Liver (tissue), 8 donors: ENCODE measurements at regions not wholly inside any gene's neighbourhood (a gene's known extent, or its start where the extent isn't known, plus 50 kb on each side); places are given as distances from the start of the nearest gene placed in this dataset.

Experiments used
- DNase-seq: peaks from one replicate; pipeline ENCODE4 v3.0.0-alpha.2; 2017; ENCODE audit warnings: low spot score
- H3K27ac ChIP-seq, 2 donors: one replicate each; pipeline ENCODE4 v1.7.0; 2013; ENCODE audit warnings: inconsistent platforms in 2 of 2, low read length in 2 of 2, control low read depth in 1 of 2, low read depth in 1 of 2, mild to moderate bottlenecking in 1 of 2
- H3K27me3 ChIP-seq, 4 donors: one replicate each; pipeline versions ENCODE4 v1.6.1 to v1.7.0; 2013; ENCODE audit warnings: low read length in 3 of 4, inconsistent platforms in 1 of 4, mild to moderate bottlenecking in 1 of 4, moderate library complexity in 1 of 4; ENCODE audit not compliant: control insufficient read depth in 4 of 4, insufficient read depth in 4 of 4
- H3K36me3 ChIP-seq, 4 donors: one replicate each; pipeline versions ENCODE4 v1.6.1 to v1.7.0; 2013; ENCODE audit warnings: low read length in 3 of 4, mild to moderate bottlenecking in 3 of 4, low read depth in 1 of 4, moderate library complexity in 1 of 4; ENCODE audit not compliant: control insufficient read depth in 4 of 4, insufficient read depth in 3 of 4
- H3K4me1 ChIP-seq, 4 donors: one replicate each; pipeline versions ENCODE4 v1.6.1 to v1.7.0; 2013; ENCODE audit warnings: low read length in 3 of 4, mild to moderate bottlenecking in 3 of 4, moderate library complexity in 1 of 4; ENCODE audit not compliant: control insufficient read depth in 4 of 4, insufficient read depth in 4 of 4
- H3K4me3 ChIP-seq, 3 donors: one replicate each; pipeline versions ENCODE4 v1.6.1 to v1.7.0; 2013; ENCODE audit warnings: low read length in 3 of 3, control low read depth in 1 of 3, low read depth in 1 of 3, mild to moderate bottlenecking in 1 of 3
- H3K9ac ChIP-seq, 2 donors: one replicate each; pipeline ENCODE4 v1.7.0; 2013; ENCODE audit warnings: low read length in 2 of 2, mild to moderate bottlenecking in 2 of 2, moderate library complexity in 2 of 2, control low read depth in 1 of 2, low read depth in 1 of 2
- H3K9me3 ChIP-seq, 4 donors: one replicate each; pipeline versions ENCODE4 v1.6.1 to v1.7.0; 2013; ENCODE audit warnings: low read length in 3 of 4; ENCODE audit not compliant: control insufficient read depth in 4 of 4
- EGR1 ChIP-seq, 2 donors: IDR thresholded peaks; 2 replicates each; pipeline ENCODE4 v1.6.1; 2016 to 2018; ENCODE audit warnings: antibody characterized with exemption in 2 of 2, low read depth in 2 of 2
- GABPA ChIP-seq, 2 donors: IDR thresholded peaks in 1 of 2; conservative IDR thresholded peaks in 1 of 2; 2 replicates each; pipeline ENCODE4 v1.6.1; 2016; ENCODE audit warnings: antibody characterized with exemption in 2 of 2, mild to moderate bottlenecking in 1 of 2, moderate library complexity in 1 of 2
- RAD21 ChIP-seq, 2 donors: IDR thresholded peaks; 2 replicates each; pipeline ENCODE4 v1.6.1; 2016; ENCODE audit warnings: antibody characterized with exemption in 2 of 2, mild to moderate bottlenecking in 2 of 2
- SP1 ChIP-seq: IDR thresholded peaks from 2 replicates; pipeline ENCODE4 v1.6.1; 2018; ENCODE audit warnings: antibody characterized with exemption, mild to moderate bottlenecking
- TAF1 ChIP-seq: conservative IDR thresholded peaks from 2 replicates; pipeline ENCODE4 v1.6.1; 2016; ENCODE audit warnings: antibody characterized with exemption, mild to moderate bottlenecking
- WGBS: extraction: QIAGEN DNeasy Blood & Tissue Kit; methylation state at CpG from one replicate; pipeline ENCODE4 v1.1.7; 2013; 5-methylcytosine and 5-hydroxymethylcytosine counted together
- TF ChIP-seq, protein P1 (sequence below): fragments of 150-350 bp; IDR thresholded peaks from 2 replicates; pipeline ENCODE4 v1.5.1; 2017; ENCODE audit warnings: improper control_type of control experiment, low read depth, low read length; ENCODE audit not compliant: missing input control
- TF ChIP-seq, protein P2 (sequence below): IDR thresholded peaks from 2 replicates; pipeline ENCODE4 v1.6.1; 2016; ENCODE audit warnings: antibody characterized with exemption
- TF ChIP-seq, protein P3 (sequence below): IDR thresholded peaks from 2 replicates; pipeline ENCODE4 v1.6.1; 2016; ENCODE audit warnings: antibody characterized with exemption
- TF ChIP-seq, protein P4 (sequence below): IDR thresholded peaks from 2 replicates; pipeline ENCODE4 v1.6.1; 2016; ENCODE audit warnings: antibody characterized with exemption, mild to moderate bottlenecking
- TF ChIP-seq, protein P5 (sequence below): IDR thresholded peaks from 2 replicates; pipeline ENCODE4 v1.6.1; 2016; ENCODE audit warnings: antibody characterized with exemption
- donor health status: healthy.
- donor health status: healthy.
- donor health status: healthy.
- donor health status: healthy.
- donor health status: healthy.

DNA sequence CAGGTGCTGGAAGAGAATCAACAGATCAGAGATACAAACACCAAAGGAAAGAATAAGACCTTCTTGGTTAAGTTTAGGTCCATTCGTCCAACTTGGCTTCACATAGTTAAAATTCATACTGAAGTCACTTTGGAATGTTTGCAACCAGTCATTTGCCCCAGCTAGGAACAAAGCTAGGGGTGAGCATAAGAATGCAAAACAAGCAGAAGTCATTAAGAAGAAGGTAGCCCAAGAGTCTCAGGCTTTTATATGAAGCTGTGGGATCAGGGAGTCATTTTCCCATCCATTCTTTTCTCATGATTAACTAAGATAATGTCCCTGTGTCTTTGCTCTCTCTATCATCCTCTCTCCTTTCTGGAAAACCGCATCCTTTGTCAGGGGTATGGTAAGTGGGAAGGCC is 51.5 kb upstream of the TMEM170B start:
- Histone ChIP-seq H3K9me3 (no peaks in the 10 kb centered on the region), H3K27ac (no peak overlapping the region), H3K4me1 (no peaks in the 10 kb centered on the region), H3K4me3 (no peak overlapping the region), H3K36me3 (no peaks in the 10 kb centered on the region), H3K27me3 (no peaks in the 10 kb centered on the region), H3K9ac (no peak overlapping the region)
- DNase-seq = no peak
- WGBS = 96% methylated on average over 2 of the region's 2 CpGs
- TF ChIP-seq, protein P1, sequence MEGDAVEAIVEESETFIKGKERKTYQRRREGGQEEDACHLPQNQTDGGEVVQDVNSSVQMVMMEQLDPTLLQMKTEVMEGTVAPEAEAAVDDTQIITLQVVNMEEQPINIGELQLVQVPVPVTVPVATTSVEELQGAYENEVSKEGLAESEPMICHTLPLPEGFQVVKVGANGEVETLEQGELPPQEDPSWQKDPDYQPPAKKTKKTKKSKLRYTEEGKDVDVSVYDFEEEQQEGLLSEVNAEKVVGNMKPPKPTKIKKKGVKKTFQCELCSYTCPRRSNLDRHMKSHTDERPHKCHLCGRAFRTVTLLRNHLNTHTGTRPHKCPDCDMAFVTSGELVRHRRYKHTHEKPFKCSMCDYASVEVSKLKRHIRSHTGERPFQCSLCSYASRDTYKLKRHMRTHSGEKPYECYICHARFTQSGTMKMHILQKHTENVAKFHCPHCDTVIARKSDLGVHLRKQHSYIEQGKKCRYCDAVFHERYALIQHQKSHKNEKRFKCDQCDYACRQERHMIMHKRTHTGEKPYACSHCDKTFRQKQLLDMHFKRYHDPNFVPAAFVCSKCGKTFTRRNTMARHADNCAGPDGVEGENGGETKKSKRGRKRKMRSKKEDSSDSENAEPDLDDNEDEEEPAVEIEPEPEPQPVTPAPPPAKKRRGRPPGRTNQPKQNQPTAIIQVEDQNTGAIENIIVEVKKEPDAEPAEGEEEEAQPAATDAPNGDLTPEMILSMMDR = no peak
- TF ChIP-seq, protein P2, sequence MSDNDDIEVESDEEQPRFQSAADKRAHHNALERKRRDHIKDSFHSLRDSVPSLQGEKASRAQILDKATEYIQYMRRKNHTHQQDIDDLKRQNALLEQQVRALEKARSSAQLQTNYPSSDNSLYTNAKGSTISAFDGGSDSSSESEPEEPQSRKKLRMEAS = no peak
- no peak for TF ChIP-seq SP1
- TF ChIP-seq, protein P3, sequence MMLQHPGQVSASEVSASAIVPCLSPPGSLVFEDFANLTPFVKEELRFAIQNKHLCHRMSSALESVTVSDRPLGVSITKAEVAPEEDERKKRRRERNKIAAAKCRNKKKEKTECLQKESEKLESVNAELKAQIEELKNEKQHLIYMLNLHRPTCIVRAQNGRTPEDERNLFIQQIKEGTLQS = no peak

DNA sequence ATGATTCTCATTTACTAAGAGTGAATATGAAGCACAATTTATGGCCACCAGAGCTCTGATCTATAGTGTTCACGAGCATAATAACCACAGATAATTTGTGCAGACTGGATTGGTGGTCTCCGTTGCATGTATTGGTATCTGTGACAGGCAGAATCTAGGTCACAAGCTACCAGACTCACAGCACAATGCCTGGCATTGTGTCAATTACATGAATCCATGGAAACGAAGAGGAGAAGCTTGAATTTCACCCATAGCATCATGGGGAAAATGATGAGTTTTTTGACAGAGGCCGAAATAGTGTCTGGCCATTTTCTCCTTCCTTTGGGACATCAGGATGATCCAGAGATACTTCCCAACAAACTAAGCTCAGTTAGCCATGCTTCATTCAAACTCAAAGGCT is 52.3 kb upstream of the TMEM170B start:
- no peaks in the 10 kb centered on the region for H3K27me3 ChIP-seq
- H3K4me3 ChIP-seq = no peak overlapping the region
- no peaks in the 10 kb centered on the region for H3K4me1 ChIP-seq
- H3K9ac ChIP-seq = no peak overlapping the region
- H3K9me3 ChIP-seq = no peaks in the 10 kb centered on the region
- DNase-seq = no peak
- TF ChIP-seq, protein P4, sequence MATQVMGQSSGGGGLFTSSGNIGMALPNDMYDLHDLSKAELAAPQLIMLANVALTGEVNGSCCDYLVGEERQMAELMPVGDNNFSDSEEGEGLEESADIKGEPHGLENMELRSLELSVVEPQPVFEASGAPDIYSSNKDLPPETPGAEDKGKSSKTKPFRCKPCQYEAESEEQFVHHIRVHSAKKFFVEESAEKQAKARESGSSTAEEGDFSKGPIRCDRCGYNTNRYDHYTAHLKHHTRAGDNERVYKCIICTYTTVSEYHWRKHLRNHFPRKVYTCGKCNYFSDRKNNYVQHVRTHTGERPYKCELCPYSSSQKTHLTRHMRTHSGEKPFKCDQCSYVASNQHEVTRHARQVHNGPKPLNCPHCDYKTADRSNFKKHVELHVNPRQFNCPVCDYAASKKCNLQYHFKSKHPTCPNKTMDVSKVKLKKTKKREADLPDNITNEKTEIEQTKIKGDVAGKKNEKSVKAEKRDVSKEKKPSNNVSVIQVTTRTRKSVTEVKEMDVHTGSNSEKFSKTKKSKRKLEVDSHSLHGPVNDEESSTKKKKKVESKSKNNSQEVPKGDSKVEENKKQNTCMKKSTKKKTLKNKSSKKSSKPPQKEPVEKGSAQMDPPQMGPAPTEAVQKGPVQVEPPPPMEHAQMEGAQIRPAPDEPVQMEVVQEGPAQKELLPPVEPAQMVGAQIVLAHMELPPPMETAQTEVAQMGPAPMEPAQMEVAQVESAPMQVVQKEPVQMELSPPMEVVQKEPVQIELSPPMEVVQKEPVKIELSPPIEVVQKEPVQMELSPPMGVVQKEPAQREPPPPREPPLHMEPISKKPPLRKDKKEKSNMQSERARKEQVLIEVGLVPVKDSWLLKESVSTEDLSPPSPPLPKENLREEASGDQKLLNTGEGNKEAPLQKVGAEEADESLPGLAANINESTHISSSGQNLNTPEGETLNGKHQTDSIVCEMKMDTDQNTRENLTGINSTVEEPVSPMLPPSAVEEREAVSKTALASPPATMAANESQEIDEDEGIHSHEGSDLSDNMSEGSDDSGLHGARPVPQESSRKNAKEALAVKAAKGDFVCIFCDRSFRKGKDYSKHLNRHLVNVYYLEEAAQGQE = no peak
- no peak for TF ChIP-seq TAF1
- TF ChIP-seq EGR1 (IDR thresholded peaks at IDR 0.05; ENCODE audit: low read depth in 2 of 2) = no peak
- TF ChIP-seq, protein P1 = no peak
- TF ChIP-seq, protein P5, sequence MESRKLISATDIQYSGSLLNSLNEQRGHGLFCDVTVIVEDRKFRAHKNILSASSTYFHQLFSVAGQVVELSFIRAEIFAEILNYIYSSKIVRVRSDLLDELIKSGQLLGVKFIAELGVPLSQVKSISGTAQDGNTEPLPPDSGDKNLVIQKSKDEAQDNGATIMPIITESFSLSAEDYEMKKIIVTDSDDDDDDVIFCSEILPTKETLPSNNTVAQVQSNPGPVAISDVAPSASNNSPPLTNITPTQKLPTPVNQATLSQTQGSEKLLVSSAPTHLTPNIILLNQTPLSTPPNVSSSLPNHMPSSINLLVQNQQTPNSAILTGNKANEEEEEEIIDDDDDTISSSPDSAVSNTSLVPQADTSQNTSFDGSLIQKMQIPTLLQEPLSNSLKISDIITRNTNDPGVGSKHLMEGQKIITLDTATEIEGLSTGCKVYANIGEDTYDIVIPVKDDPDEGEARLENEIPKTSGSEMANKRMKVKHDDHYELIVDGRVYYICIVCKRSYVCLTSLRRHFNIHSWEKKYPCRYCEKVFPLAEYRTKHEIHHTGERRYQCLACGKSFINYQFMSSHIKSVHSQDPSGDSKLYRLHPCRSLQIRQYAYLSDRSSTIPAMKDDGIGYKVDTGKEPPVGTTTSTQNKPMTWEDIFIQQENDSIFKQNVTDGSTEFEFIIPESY = no peak
- no peak for TF ChIP-seq GABPA (IDR thresholded peaks at IDR 0.05 in 1 of 2, conservative IDR thresholded peaks at IDR 0.05 in 1 of 2)
- no peak for TF ChIP-seq RAD21 (IDR thresholded peaks at IDR 0.05)
- H3K36me3 ChIP-seq = no peaks in the 10 kb centered on the region
- WGBS = 87% methylated on average over 4 of the region's 4 CpGs
- no peak overlapping the region for H3K27ac ChIP-seq
